GM11168 (cell line): ENCODE measurements at regions not wholly inside any gene's neighbourhood (a gene's known extent, or its start where the extent isn't known, plus 50 kb on each side); places are given as distances from the start of the nearest gene placed in this dataset.

Experiments used
- in situ Hi-C: fragments of 300-500 bp; cut with MboI; formaldehyde crosslinking; loops from one replicate; pipeline ENCODE4 v1.12.0; 2022; ENCODE audit warnings: low sequenced_read_pairs; ENCODE audit not compliant: unreplicated experiment

GRCh38 chrX:38985375-38985774 lies 184.1 kb downstream of the MID1IP1 start:
- in situ Hi-C loops, result loop anchor here (25.0 kb wide), 1 partner anchor 223 kb away; no protein-coding TSS in a partner anchor

DNA sequence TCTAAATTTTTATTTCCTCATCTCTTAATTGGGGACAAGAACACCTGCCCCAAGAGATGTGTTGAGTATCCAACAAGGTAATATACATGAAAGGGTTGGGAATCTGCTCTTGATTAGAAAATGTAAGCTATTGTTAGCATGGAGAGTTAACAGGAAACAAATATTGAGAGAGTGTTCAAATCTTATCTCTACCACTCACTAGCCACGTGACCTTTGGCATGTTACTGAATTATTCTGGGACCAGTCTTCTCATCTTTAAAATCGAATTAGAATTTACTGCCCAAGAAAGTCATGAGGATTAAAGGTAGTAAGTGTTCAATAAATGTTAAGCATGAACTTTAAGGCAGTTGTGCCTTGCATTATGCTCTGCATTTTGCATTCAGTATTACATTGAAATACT lies 184.7 kb downstream of the MID1IP1 start:
- in situ Hi-C loops, result loop anchor here (25.0 kb wide), 1 partner anchor 224 kb away; no protein-coding TSS in a partner anchor

DNA sequence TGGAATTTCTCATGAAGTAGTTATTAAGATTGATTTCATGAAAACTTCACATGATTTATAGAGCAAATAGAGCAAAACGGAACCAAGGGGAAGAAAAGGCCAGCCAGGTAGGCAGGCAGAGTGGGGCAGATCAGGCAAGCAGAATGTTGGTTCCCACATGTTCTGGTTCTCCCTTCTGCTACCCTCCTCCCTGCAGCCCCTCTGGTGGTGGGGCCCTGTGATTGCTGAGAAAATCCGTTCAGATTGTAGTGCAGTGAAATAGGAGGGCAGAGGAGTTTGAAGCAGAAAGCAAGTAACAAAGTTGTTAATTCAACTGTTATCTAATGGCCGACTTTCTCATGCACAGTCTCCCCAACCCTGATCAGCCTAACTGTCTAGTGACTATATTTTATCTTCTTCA lies 185.3 kb downstream of the MID1IP1 start:
- in situ Hi-C loops, result loop anchor here (25.0 kb wide), 1 partner anchor 224 kb away; no protein-coding TSS in a partner anchor

GRCh38 chrX:38987198-38987651 lies 186.0 kb downstream of the MID1IP1 start:
- in situ Hi-C loops, result loop anchor here (25.0 kb wide), 1 partner anchor 225 kb away; no protein-coding TSS in a partner anchor

DNA sequence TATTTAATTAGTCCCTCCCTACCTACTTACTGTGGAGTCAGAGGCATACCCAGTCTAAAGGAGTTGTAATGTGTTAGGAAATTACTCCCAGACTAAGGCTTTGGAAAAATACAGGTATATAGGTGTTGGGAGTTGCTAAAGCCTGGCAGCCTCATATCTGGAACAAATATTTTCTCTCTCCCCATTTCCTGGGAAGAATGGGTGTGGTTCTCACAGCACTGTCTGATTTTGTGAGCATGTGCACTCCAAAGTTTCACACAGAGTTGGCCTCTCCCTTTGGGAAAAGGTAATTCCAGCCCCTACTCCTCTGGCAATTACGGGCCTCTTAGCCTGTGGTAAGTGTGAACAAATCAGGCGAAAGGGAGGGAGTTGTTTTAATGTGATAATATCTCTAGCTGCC lies 187.0 kb downstream of the MID1IP1 start:
- in situ Hi-C loops, result loop anchor here (25.0 kb wide), 1 partner anchor 226 kb away; no protein-coding TSS in a partner anchor

DNA sequence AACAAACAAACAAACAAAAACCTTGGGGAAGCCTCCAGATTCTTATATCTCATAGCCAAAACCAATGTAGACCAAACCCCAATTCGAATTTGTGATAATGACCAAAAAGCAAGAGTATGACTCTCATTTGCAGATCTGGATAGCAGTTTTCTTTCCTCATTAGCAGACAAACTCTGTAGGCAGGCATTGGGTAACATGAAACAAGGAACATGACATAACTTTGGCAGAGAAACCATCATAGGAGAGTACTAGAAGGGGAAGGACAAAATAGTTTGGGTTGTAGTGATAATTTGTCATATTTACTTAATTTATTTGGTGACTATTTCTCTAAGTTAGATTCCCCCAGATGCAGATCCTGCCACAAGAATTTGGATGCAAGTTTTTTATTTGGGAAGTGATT lies 187.8 kb downstream of the MID1IP1 start:
- in situ Hi-C loops, result loop anchor here (25.0 kb wide), 1 partner anchor 227 kb away; no protein-coding TSS in a partner anchor

- in situ Hi-C loops, result loop anchor here (25.0 kb wide), 1 partner anchor 230 kb away; no protein-coding TSS in a partner anchor
Observed at GRCh38 chrX:38991656-38992440, 190.6 kb downstream of the MID1IP1 start.

DNA sequence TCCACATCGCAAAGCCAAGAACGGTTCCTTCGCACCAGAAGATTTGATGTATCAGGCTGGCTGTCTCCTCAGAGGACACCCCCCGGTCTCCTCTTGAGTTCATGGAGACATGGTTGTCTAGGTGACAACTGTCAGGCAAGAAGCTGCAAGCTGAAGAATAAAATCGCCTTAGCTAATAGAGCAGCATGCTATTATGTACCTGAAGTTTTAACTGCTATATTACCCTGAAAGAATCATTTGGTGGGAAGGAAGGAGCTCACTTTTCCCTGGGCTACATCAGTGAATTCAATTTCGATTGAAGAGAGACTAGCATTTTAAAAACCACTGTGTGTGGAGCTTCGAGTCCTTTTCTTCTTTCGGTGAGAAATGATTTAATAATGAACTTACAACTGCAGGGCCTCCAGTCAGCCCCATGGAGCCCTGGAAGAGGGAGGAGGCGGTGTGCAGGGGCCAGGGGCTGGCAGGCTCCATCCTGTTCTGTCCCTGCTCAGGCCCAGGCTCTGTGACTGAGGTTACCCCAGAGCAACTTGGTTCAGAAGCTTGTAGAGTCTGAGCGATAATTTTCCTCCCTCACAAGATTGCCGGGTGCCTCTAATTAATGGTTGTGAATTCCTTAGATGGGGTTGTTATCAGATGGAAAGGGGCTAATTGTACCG lies 191.3 kb downstream of the MID1IP1 start:
- in situ Hi-C loops, result loop anchor here (25.0 kb wide), 1 partner anchor 230 kb away; no protein-coding TSS in a partner anchor

DNA sequence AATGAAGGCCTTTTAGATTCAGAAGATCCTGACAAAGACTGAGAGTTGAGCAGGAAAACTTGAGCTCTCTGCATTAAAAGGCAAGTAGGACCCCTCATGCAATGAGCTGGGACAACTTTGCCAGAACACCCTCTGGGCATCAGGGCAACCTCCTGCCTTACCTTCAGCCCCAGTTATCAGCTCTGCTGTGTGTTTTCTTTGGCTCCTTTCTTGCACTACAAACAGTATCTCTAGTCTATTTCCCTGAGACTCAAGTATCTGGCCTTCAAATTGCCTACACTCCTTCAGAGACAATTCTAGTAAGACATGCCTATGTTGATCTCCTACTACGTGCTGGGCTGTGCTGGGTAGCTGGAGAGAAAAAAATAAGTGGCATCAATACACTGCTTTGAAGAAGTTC lies 192.2 kb downstream of the MID1IP1 start:
- in situ Hi-C loops, result loop anchor here (25.0 kb wide), 1 partner anchor 231 kb away; no protein-coding TSS in a partner anchor

GRCh38 chrX:38999099-38999498 lies 197.8 kb downstream of the MID1IP1 start:
- in situ Hi-C loops, result loop anchor here (25.0 kb wide), 1 partner anchor 237 kb away; no protein-coding TSS in a partner anchor

- in situ Hi-C loops, result loop anchor here (25.0 kb wide), 1 partner anchor 238 kb away; no protein-coding TSS in a partner anchor
Observed at GRCh38 chrX:38999967-39000745, 198.9 kb downstream of the MID1IP1 start.

DNA sequence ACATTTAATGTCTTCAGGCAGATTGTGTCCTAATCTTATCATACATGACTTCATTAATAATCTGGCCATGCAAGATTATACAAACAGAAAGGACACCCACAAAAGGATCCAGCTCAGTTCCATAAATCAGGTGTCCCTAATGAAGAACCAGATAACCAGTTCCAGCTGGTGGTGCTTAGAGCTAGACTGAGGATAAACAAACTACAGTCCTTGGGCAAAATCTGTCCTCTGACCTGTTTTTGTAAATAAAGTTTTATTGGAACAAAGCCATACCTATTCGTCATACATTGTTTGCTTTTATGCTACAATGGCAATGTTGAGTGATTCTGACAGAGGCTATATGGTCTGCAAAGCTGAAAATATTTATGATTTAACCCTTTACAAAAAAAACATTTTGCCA lies 199.5 kb downstream of the MID1IP1 start:
- in situ Hi-C loops, result no loop called here

DNA sequence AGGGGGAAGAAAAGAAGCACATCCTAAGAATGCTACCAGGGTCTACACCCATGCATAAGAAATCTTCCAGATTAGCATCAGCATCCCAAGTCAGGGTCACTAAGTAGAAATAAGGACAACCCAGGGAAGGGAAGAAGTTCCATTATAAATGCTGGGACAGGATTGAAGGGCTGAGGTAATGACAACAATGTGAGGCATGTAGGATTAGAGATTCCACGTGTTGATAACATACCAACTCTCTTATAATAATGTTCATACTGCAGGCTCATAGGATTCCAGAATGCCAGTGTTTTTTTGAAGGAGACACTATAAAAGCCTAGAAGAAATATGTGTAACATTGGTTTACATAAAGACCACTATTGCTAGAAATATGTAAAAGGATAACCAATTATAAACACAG lies 201.2 kb downstream of the MID1IP1 start:
- in situ Hi-C loops, result no loop called here

GRCh38 chrX:39008549-39008948 lies 207.3 kb downstream of the MID1IP1 start:
- in situ Hi-C loops, result no loop called here

DNA sequence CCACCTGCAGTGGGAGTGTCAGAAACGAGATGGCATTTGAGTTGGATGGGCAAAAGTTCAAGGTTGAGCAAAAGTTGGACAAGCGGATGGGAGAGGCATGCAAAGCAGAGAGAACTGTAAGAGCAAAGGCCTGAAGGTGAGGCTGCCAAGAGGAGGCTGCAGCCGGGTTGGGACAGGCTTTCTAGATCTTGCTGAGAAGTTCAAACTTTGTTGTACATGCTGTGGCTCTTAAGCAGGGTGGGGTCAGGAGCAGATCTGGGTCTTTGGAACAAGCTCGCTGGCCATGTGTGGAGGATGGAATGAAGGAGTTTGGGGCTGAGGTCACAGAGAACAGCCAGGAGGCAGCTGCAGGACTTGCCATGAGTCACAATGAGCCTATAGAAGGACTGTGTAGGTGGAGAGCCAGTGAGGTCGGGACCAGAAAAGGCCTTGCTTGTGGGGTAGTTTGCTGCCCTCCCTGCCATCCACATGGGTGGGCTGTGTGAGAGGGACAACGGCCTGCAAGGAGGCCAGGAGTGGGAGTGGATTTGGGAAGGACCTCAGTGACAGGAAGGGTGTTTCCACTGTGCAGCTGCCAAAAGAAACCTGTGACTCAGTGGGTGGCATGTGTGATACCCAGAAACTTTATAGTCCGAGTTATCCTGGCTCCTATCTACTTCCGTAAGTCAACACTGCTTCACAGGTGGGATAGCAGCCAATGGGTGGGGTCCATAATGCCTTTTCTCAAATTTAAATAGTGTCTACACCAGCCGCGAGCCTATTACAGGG lies 210.4 kb downstream of the MID1IP1 start:
- in situ Hi-C loops, result no loop called here

DNA sequence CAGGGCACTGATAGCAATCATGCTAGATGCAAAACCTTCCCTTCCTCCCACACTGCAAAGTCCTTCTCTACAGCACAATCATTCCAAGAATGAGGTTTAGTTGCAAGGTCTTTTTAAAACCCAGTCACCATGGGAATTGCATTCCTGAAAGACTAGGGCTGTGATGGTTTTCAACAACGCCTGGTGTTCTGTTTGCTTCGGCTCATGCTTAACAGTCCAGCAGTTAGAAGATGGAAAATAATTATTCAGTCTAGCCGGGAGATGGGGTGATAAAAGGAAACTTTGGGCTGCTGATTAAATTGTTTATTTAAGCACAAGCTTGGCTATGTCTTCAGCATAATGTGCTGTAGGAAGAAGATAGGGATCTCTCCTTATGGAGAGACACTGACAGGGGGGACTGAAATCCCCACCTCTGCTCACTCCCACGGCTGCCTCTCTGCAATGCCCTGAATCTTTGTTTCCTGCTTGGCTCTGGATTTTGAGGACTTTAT lies 211.4 kb downstream of the MID1IP1 start:
- in situ Hi-C loops, result no loop called here

DNA sequence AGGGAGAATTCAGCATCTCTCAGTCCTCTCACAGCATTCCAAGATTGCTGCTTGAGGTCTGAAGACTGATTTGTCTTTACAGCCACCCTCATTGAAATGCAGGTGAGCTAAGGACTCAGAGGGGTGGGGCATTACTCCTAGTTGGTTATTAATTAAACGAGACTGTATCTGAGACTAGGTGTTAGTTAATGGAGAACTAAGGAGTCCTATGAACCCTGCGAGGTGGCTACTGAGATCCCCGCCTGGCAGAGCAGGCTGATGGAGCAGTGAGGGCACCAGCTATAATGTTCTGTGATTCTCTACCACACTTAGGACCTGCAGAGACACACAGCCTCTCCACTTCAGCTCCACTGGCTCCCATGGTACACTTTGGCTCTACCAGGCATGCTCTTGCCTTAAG lies 215.3 kb downstream of the MID1IP1 start:
- in situ Hi-C loops, result no loop called here

- in situ Hi-C loops, result no loop called here
Observed at GRCh38 chrX:39017077-39017476, 215.8 kb downstream of the MID1IP1 start.

GRCh38 chrX:39017716-39018115 lies 216.5 kb downstream of the MID1IP1 start:
- in situ Hi-C loops, result no loop called here
